Mesenchymal stem cell (in vitro differentiated cells and primary cell): ENCODE measurements at regions not wholly inside any gene's neighbourhood (a gene's known extent, or its start where the extent isn't known, plus 50 kb on each side); places are given as distances from the start of the nearest gene placed in this dataset.

Experiments used
- DNase-seq: peaks from one replicate; pipeline ENCODE4 v3.0.0-alpha.2; 2013
- H2AFZ ChIP-seq: one replicate; pipeline ENCODE4 v1.6.1; 2013; ENCODE audit warnings: low read depth, mild to moderate bottlenecking, control low read depth, inconsistent platforms, low read length, moderate library complexity
- H2AK5ac ChIP-seq: 2 replicates; pipeline ENCODE4 v1.6.1; 2013; ENCODE audit warnings: low read length, moderate library complexity, mild to moderate bottlenecking, inconsistent platforms; ENCODE audit not compliant: severe bottlenecking
- H2BK120ac ChIP-seq: one replicate; pipeline ENCODE4 v1.6.1; 2013; ENCODE audit warnings: low read depth, mild to moderate bottlenecking, inconsistent platforms, low read length, moderate library complexity
- H2BK12ac ChIP-seq, 2 experiments: one replicate each; pipeline ENCODE4 v1.6.1; 2013; ENCODE audit warnings: inconsistent platforms in 2 of 2, low read length in 2 of 2, mild to moderate bottlenecking in 2 of 2, moderate library complexity in 2 of 2, control low read depth in 1 of 2
- H2BK15ac ChIP-seq: one replicate; pipeline ENCODE4 v1.6.1; 2013; ENCODE audit warnings: mild to moderate bottlenecking, low read depth, inconsistent platforms; ENCODE audit not compliant: poor library complexity, severe bottlenecking
- H2BK5ac ChIP-seq: 2 replicates; pipeline ENCODE4 v1.6.1; 2013; ENCODE audit warnings: low read depth, mild to moderate bottlenecking, low read length, control low read depth, inconsistent platforms; ENCODE audit not compliant: poor library complexity, severe bottlenecking
- H3K14ac ChIP-seq, 2 experiments: one replicate each; pipeline ENCODE4 v1.6.1; 2013; ENCODE audit warnings: inconsistent platforms in 2 of 2, low read length in 2 of 2, control low read depth in 1 of 2, mild to moderate bottlenecking in 1 of 2, moderate library complexity in 1 of 2
- H3K18ac ChIP-seq, 2 experiments: one replicate each; pipeline ENCODE4 v1.6.1; 2013; ENCODE audit warnings: inconsistent platforms in 2 of 2, low read length in 2 of 2, control low read depth in 1 of 2, low read depth in 1 of 2, mild to moderate bottlenecking in 1 of 2
- H3K23ac ChIP-seq, 2 experiments: one replicate each; pipeline ENCODE4 v1.6.1; 2013; ENCODE audit warnings: inconsistent platforms in 2 of 2, low read length in 2 of 2, mild to moderate bottlenecking in 2 of 2, moderate library complexity in 2 of 2, control low read depth in 1 of 2
- H3K27ac ChIP-seq: 2 replicates; pipeline ENCODE4 v1.5.1; 2013; ENCODE audit warnings: mild to moderate bottlenecking, moderate library complexity, low read length, control low read depth, inconsistent platforms; ENCODE audit not compliant: poor library complexity, severe bottlenecking
- H3K27me3 ChIP-seq, 2 experiments: 2 replicates each; pipeline versions ENCODE4 v1.6.1 to v1.7.0; 2013; ENCODE audit warnings: low read length in 2 of 2, mild to moderate bottlenecking in 2 of 2, moderate library complexity in 2 of 2, control low read depth in 1 of 2, inconsistent platforms in 1 of 2; ENCODE audit not compliant: control insufficient read depth in 1 of 2, insufficient read depth in 1 of 2
- H3K36me3 ChIP-seq, 2 experiments: 2 replicates each; pipeline versions ENCODE4 v1.6.1 to v1.7.0; 2013; ENCODE audit warnings: low read length in 2 of 2, control low read depth in 1 of 2, inconsistent platforms in 1 of 2, low read depth in 1 of 2, mild to moderate bottlenecking in 1 of 2; ENCODE audit not compliant: insufficient read depth in 2 of 2, control insufficient read depth in 1 of 2
- H3K4ac ChIP-seq, 2 experiments: one replicate each; pipeline ENCODE4 v1.6.1; 2013; ENCODE audit warnings: inconsistent platforms in 2 of 2, low read length in 2 of 2, mild to moderate bottlenecking in 2 of 2, moderate library complexity in 2 of 2, control low read depth in 1 of 2, low read depth in 1 of 2
- H3K4me1 ChIP-seq: 2 replicates; pipeline ENCODE4 v1.6.1; 2013; ENCODE audit warnings: low read depth, low read length, control low read depth; ENCODE audit not compliant: control insufficient read depth, insufficient read depth
- H3K4me2 ChIP-seq: 2 replicates; pipeline ENCODE4 v1.6.1; 2013; ENCODE audit warnings: low read length, mild to moderate bottlenecking, inconsistent platforms; ENCODE audit not compliant: poor library complexity, severe bottlenecking
- H3K4me3 ChIP-seq, 2 experiments: 2 replicates each; pipeline versions ENCODE4 v1.5.1 to v1.7.0; 2013; ENCODE audit warnings: low read length in 2 of 2, mild to moderate bottlenecking in 2 of 2, control low read depth in 1 of 2, low read depth in 1 of 2; ENCODE audit not compliant: insufficient read depth in 1 of 2
- H3K79me1 ChIP-seq: replicated peaks from 2 replicates; pipeline ENCODE4 v1.6.1; 2013; ENCODE audit warnings: mild to moderate bottlenecking, control low read depth, low read length, inconsistent platforms; ENCODE audit not compliant: poor library complexity, severe bottlenecking
- H3K9ac ChIP-seq: 2 replicates; pipeline ENCODE4 v1.7.0; 2013; ENCODE audit warnings: mild to moderate bottlenecking, low read length, moderate library complexity
- H3K9me3 ChIP-seq: 2 replicates; pipeline ENCODE4 v1.7.0; 2013; ENCODE audit warnings: mild to moderate bottlenecking, low read length; ENCODE audit not compliant: control insufficient read depth
- H4K8ac ChIP-seq: one replicate; pipeline ENCODE4 v1.6.1; 2013; ENCODE audit warnings: inconsistent platforms, mild to moderate bottlenecking, low read length, moderate library complexity
- H4K91ac ChIP-seq: one replicate; pipeline ENCODE4 v1.6.1; 2013; ENCODE audit warnings: mild to moderate bottlenecking, low read length, inconsistent platforms
- WGBS: methylation state at CpG from one replicate; pipeline ENCODE4 v1.1.7; 2013; ENCODE audit warnings: mixed read lengths; 5-methylcytosine and 5-hydroxymethylcytosine counted together

DNA sequence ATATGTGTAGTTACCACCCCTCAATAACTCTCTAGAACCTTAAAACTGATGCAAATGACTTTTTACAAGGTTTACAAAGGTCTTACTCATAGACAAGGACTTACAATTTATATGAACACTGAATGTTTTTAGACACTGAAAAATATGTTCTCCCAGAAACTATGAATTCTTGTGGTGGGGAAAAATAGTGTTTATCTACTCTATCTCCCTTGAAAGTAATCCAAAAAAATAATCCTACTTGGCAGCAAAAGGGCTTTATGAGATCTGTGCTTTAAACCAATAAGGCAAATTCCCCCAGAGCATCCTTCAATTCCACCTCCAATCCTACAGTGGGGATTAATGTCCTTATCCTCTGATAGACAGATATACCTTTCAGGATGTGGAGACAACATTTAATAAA, 1984.1 kb upstream of the RAG2 start:
- Histone ChIP-seq H2BK120ac (no peak overlapping the region), H3K4me3 (no peak overlapping the region), H2BK15ac (no peak overlapping the region), H2AK5ac (no peak overlapping the region), H3K79me1 (no peaks in the 10 kb centered on the region), H3K4me1 (no peaks in the 10 kb centered on the region), H3K27me3 (no peaks in the 10 kb centered on the region), H4K8ac (no peak overlapping the region), H3K36me3 (no peaks in the 10 kb centered on the region), H3K14ac (no peak overlapping the region), H3K27ac (no peak overlapping the region), H4K91ac (no peak overlapping the region), H3K4me2 (no peak overlapping the region), H3K9ac (no peak overlapping the region), H3K4ac (no peak overlapping the region), H3K9me3 (peaks cover 17% of the 10 kb centered on the region), H3K23ac (no peak overlapping the region), H3K18ac (no peak overlapping the region), H2BK5ac (no peak overlapping the region), H2BK12ac (no peak overlapping the region), H2AFZ (no peak overlapping the region)
- DNase-seq: no peak

DNA sequence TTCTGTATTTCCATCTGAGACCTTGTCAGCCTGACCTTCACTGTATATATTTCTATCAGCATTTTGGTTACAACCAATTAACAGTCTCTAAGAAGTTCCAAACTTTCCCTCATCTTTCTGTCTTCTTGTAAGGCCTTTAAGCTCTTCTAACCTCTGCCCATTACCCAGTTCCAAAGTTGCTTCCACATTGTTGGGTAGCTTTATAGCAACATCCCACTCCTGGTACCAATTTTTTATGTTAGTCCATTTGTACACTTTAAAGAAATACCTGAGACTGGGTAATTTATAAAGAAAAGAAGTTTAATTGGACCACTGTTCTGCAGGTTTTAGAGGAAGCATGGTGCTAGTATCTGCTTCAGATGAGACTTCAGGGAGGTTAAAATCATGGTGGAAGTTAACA, 1979.7 kb upstream of the RAG2 start:
- H3K9ac ChIP-seq: no peak overlapping the region
- DNase-seq: no peak
- no peak overlapping the region for H3K23ac ChIP-seq
- no peaks in the 10 kb centered on the region for H3K4me1 ChIP-seq
- no peak overlapping the region for H3K18ac ChIP-seq
- no peak overlapping the region for H2BK5ac ChIP-seq
- no peak overlapping the region for H2AK5ac ChIP-seq
- no peak overlapping the region for H3K4me2 ChIP-seq
- no peak overlapping the region for H2BK15ac ChIP-seq
- no peak overlapping the region for H3K14ac ChIP-seq
- H3K27me3 ChIP-seq: no peaks in the 10 kb centered on the region
- H3K4me3 ChIP-seq: no peak overlapping the region
- H3K79me1 ChIP-seq: no peaks in the 10 kb centered on the region
- no peak overlapping the region for H2AFZ ChIP-seq
- H3K27ac ChIP-seq: no peak overlapping the region
- H3K4ac ChIP-seq: no peak overlapping the region
- no peak overlapping the region for H4K8ac ChIP-seq
- H3K36me3 ChIP-seq: no peaks in the 10 kb centered on the region
- no peak overlapping the region for H2BK120ac ChIP-seq
- H4K91ac ChIP-seq: no peak overlapping the region
- H3K9me3 ChIP-seq: peaks cover 26% of the 10 kb centered on the region
- H2BK12ac ChIP-seq: no peak overlapping the region

DNA sequence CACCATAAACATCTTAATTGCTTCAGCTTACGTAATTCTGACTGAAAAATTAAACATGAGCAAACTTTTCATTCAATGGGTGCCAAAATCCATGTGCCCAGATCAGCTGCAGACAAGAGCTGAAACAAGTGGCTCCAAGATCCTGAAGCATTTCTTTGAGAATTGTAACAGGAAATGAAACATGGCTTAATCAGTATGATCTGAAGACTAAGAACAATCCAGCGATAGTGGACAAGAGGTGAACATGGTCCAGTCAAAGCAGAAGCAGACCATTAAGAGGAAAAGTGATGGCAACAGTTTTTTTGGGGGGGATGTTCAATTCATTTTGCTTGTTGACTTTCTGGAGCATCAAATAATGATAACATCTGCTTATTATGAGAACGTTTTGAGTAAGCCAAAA, 1964.5 kb upstream of the RAG2 start:
- Histone ChIP-seq H3K9ac (no peak overlapping the region), H3K9me3 (peaks cover 9% of the 10 kb centered on the region), H3K36me3 (no peaks in the 10 kb centered on the region), H2BK5ac (no peak overlapping the region), H3K27ac (no peak overlapping the region), H2AK5ac (no peak overlapping the region), H3K4me2 (no peak overlapping the region), H3K23ac (no peak overlapping the region), H2BK15ac (no peak overlapping the region), H4K8ac (no peak overlapping the region), H3K4me3 (no peak overlapping the region), H3K4ac (no peak overlapping the region), H3K14ac (no peak overlapping the region), H3K4me1 (no peaks in the 10 kb centered on the region), H3K79me1 (no peaks in the 10 kb centered on the region), H2BK12ac (no peak overlapping the region), H3K18ac (no peak overlapping the region), H2AFZ (no peak overlapping the region), H2BK120ac (no peak overlapping the region), H3K27me3 (no peaks in the 10 kb centered on the region), H4K91ac (no peak overlapping the region)
- DNase-seq: no peak
- 48% methylated on average over 3 of the region's 3 CpGs for WGBS

DNA sequence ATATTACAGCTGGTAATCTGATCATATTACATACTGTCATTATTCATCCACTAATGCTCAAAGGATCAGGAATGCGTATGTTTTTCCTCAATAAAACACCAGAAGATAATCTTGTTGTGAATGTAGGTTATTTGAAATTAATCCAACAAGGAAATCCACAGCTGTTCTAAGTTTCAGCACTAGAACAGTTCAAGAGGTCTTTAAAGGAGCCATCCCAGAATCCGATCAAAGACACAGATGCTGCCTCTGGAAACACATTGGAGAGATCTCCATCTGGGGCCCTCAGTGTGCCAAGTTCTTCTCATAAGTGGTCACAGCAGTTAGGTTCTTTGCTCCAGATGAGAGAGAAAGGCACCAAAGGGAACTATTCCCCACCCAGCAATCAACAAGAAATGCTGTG, 1955.1 kb upstream of the RAG2 start:
- Histone ChIP-seq H3K79me1 (no peaks in the 10 kb centered on the region), H3K36me3 (no peaks in the 10 kb centered on the region), H3K23ac (no peak overlapping the region), H3K9ac (no peak overlapping the region), H3K4me1 (no peaks in the 10 kb centered on the region), H2BK15ac (no peak overlapping the region), H2AK5ac (no peak overlapping the region), H3K4ac (no peak overlapping the region), H3K4me3 (no peak overlapping the region), H3K4me2 (no peak overlapping the region), H3K14ac (no peak overlapping the region), H4K91ac (no peak overlapping the region), H3K18ac (no peak overlapping the region), H2BK12ac (no peak overlapping the region), H2BK5ac (no peak overlapping the region), H3K27me3 (no peaks in the 10 kb centered on the region), H2AFZ (no peak overlapping the region), H4K8ac (no peak overlapping the region), H2BK120ac (no peak overlapping the region), H3K9me3 (no peaks in the 10 kb centered on the region), H3K27ac (no peak overlapping the region)
- DNase-seq: no peak
- 96% methylated on average over 1 of the region's 2 CpGs for WGBS
